SK-N-SH (cell line): ENCODE measurements at regions not wholly inside any gene's neighbourhood (a gene's known extent, or its start where the extent isn't known, plus 50 kb on each side); places are given as distances from the start of the nearest gene placed in this dataset.

Experiments
- EP300 ChIP-seq, 2 experiments: IDR thresholded peaks; 2 replicates each; pipeline versions ENCODE4 v1.4.0 to v1.6.1; 2012; ENCODE audit warnings: borderline replicate concordance in 1 of 2, low read depth in 1 of 2, low read length in 1 of 2
- IRF3 ChIP-seq: fragments of 150-350 bp; IDR thresholded peaks from 2 replicates; pipeline ENCODE4 v1.6.1; 2016; ENCODE audit warnings: mild to moderate bottlenecking, low read depth, low read length
- MAX ChIP-seq: IDR thresholded peaks from 2 replicates; pipeline ENCODE4 v1.4.0; 2012; ENCODE audit warnings: low read depth
- POLR2AphosphoS5 ChIP-seq: IDR thresholded peaks from 2 replicates; pipeline ENCODE4 v1.6.1; 2012; ENCODE audit warnings: low read depth, low read length
- YY1 ChIP-seq: IDR thresholded peaks from 2 replicates; pipeline ENCODE4 v1.4.0; 2012; ENCODE audit warnings: low read depth, mild to moderate bottlenecking
- TF ChIP-seq, protein P1 (sequence below): fragments of 200-600 bp; sonication (generic); IDR thresholded peaks from 2 replicates; pipeline ENCODE4 v1.6.1; 2017; ENCODE audit warnings: antibody characterized with exemption, mild to moderate bottlenecking, moderate library complexity

GRCh38 chr15:31517711-31518110 lies 191.1 kb downstream of the KLF13 start:
- TF ChIP-seq, protein P1, sequence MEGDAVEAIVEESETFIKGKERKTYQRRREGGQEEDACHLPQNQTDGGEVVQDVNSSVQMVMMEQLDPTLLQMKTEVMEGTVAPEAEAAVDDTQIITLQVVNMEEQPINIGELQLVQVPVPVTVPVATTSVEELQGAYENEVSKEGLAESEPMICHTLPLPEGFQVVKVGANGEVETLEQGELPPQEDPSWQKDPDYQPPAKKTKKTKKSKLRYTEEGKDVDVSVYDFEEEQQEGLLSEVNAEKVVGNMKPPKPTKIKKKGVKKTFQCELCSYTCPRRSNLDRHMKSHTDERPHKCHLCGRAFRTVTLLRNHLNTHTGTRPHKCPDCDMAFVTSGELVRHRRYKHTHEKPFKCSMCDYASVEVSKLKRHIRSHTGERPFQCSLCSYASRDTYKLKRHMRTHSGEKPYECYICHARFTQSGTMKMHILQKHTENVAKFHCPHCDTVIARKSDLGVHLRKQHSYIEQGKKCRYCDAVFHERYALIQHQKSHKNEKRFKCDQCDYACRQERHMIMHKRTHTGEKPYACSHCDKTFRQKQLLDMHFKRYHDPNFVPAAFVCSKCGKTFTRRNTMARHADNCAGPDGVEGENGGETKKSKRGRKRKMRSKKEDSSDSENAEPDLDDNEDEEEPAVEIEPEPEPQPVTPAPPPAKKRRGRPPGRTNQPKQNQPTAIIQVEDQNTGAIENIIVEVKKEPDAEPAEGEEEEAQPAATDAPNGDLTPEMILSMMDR, result no peak
- no peak for TF ChIP-seq IRF3
- TF ChIP-seq EP300 (IDR thresholded peaks at IDR 0.05; ENCODE audit: borderline replicate concordance in 1 of 2, low read depth in 1 of 2, low read length in 1 of 2), result no peak
- TF ChIP-seq YY1, result no peak
- no peak for TF ChIP-seq MAX
- no peak for TF ChIP-seq POLR2AphosphoS5
